AG08395 (cell line): ENCODE measurements at regions not wholly inside any gene's neighbourhood (a gene's known extent, or its start where the extent isn't known, plus 50 kb on each side); places are given as distances from the start of the nearest gene placed in this dataset.

Source experiments
- DNase-seq: peaks from one replicate; pipeline ENCODE4 v3.0.0; 2012; ENCODE audit warnings: mixed read lengths, low spot score

DNA sequence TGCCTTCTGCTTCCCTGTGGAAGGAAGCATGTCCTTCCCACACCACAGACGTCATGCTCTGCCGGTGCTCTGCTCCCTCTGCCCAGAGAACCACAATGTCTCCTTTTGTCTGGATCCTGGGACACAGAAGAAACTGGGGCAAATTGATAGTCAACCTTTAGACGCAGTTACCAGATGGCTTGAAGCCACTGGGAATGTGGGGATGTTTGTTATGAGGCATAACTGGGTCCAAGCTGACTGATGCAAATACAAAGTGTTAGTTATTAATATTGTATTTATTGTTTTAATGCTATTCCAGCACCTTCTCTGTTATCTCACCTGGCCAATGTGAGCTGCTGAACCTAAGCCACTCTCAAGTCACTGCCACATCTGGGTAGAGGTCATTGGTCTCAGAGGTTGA lies 322.2 kb downstream of the SHANK2 start:
- no peak for DNase-seq

DNA sequence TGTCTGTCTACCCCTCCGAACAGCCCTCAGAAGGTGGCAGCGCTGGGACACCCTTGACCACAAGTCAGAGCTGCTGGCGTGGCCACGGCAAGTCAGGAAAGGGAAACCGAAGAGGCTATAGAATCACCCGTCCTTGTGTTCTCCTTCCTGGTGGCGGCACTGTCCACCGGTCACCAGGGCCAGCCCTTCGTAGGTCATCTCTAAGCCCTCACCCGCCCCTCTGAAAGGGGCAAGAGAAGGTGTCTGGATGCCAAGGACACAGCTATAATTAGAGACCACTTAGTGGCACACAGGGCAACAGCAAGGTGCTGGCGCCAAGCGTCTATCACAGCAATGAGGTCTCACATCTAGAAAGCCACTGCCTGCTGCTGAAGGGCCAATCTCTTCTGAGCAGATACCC lies 320.9 kb downstream of the SHANK2 start:
- no peak for DNase-seq

DNA sequence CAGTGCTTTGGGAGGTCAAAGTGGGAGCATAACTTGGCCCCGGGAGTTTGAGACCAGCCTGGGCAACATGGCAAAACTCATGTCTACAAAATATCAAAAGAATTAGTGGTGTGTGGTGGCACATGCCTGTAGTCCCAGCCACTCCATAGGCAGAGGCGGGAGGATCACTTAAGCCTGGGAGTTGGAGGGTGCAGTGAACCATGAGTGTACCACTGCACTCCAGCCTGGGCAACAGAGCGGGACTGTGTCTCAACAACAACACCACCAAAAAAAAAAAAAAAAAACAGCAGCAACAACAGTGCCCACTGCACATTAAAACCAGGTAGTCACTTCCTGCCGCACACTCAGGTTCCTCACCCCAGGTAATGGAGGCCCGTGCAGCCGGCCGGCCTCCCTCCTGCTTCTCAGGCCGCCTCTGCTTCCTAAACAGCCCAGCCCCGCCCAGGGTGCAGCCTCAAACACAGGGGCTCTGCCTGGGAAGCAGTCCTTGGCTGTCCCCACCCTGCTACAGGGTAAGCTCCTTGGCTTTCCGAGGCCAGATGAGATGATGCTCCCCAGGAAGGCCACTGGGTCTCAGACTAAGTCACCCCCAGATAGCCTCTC lies 318.3 kb downstream of the SHANK2 start:
- no peak for DNase-seq

DNA sequence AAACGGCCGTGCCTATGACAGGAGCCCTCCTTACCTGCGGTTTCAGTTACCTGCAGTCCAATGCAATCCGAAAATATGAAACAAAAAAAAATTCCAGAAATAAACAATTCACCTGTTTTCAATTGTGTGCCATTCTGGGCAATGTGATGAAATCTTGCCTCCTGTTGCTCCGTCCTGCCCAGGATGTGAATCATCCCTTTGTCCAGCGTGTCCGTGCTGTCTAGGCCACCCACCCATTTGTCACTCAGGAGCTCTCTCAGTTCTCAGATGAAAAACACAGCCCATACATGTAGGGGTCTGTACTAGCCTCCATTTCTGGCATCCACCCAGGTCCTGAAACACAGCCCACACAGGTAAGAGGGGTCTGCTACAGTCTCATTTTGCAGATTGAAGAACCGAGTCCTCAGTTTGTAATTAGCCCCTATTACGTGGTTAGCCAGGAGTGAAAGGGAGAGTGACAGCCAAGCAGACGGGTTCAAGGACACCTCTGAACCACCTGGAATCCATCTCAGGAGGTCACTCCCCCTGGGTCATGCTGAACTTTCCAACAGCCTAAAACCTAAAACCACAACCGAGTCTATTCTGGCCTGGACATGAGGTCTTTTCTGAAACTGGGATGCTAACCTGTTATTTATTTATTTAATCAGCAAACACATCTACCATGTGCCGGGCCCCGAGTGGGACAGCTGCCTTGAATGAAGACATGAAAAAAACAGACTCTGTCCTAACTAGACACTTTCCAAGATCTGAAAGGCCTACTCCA lies 317.2 kb downstream of the SHANK2 start:
- no peak for DNase-seq

DNA sequence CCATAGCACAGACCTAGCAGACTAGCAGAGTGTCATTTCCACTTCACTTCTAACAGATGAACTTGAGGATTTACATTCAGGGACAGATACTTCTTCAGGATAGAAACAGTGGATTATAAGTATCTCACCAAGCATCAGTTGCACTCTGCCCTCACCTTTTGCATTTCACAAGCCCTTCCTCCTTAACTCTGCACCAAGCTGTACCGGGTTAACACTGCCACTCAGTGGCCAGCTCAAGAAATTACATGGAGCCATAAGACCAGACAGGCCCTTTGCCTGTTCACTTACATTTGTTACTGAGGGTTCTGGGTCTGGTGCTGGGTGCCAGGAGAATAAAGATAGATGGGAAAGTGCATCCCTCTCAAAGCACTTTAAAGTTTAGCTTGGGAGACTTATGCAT lies 309.8 kb downstream of the SHANK2 start:
- no peak for DNase-seq

DNA sequence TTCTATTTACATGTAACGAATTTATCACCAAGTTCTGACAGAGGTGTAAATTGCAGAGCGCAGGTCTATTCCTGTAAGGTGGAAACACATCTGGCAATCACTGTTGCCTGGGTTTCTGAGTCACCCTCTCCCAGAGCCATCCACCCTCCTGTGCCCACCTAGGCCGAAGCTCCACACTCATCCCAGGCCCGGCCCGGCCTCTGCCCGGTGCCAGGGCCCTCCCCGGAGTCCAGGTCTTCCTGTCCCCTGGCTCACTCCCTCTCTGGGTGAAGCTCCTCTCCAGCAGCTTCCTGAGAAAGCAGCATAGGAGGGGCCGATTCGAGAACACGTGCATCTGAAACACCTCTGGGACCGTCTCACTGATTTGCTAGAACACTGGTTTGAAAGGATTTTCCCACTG lies 308.2 kb downstream of the SHANK2 start:
- no peak for DNase-seq

DNA sequence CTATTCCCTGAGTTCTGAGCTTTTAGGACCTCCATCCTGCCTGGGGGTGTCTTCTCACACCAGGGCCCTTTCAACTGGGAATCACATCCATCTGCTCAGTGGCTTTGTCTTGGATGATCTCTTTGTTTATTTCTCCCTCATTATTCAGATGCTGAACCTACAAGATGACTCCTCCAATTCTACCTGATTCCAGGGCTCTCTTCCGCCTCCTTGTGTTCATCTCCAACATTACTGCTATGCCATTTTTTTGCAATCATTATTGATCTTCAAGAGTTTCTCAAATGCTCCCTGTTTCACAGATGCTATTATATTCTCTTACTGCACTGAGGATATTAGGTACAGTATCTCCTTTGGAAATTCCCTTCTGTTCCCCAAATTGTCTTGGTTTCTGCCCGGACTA lies 307.7 kb downstream of the SHANK2 start:
- no peak for DNase-seq

DNA sequence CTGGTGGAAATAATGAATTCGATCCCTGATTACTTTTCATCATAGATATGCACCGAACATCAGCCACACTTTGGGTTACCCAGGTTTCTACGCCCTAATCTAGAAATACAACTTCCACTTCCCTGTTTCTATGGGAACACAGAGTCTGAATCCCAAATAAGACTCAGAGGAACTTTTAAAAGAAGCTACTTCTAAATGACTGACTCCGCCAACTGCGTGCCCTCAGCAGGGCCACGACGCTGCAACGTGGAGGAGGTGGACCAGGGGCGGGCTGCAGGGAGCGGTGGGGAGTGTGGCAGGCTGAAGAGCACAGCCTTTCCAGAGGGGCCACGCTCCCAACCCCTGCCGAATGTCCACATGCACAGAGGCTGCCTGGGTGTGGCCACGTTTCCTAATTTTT lies 304.0 kb downstream of the SHANK2 start:
- DNase-seq, result no peak

DNA sequence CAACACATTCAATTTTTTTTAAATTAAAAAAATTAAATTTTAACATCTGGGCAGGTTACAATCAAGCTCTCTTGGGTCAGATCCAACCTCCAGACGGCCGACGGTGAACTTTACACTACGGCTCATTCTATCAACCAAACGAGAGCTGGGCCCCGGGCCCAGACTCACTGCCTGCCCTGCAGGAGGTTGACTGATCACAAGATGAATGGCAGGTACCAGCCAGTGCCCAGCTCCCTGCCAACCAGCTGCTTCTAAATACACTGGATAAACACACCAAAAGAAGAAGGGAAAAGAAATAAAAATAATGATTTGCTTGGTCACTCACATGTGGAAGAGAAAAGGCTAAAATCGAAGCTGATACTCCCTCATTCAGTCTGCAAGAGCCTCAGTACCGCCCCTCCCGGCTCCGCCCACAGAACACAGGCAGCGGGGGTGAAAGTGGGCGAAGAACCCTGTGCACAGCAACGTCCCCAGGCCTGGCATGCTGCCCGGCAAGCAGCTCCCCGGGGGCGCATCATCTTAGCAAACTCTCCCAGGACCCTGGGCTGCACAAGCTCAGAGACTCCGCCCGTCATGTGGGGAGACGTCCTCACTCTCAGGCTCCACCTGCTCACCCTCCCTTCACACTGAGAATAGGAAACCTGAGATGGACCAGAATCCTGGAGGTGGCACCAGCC lies 303.4 kb downstream of the SHANK2 start:
- no peak for DNase-seq

DNA sequence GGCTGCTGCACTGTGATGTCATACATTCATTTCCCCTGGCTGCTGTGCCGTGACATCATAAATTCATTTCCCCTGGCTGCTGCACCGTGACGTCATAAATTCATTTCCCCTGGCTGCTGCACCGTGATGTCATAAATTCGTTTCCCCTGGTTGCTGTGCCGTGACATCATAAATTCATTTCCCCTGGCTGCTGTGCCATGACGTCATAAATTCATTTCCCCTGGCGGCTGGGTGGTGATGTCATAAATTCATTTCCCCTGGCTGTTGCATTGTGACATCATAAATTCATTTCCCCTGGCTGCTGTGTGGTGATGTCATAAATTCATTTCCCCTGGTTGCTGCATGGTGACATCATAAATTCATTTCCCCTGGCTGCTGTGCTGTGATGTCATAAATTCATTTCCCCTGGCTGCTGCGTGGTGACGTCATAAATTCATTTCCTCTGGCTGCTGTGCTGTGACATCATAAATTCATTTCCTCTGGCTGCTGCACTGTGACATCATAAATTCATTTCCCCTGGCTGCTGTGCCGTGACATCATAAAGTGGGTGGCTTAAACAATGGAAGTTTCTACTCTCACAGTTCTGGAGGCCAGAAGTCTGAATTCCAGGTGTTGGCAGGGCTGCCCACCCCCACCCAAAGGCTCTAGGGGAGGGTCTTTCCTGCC lies 301.1 kb downstream of the SHANK2 start:
- no peak for DNase-seq

DNA sequence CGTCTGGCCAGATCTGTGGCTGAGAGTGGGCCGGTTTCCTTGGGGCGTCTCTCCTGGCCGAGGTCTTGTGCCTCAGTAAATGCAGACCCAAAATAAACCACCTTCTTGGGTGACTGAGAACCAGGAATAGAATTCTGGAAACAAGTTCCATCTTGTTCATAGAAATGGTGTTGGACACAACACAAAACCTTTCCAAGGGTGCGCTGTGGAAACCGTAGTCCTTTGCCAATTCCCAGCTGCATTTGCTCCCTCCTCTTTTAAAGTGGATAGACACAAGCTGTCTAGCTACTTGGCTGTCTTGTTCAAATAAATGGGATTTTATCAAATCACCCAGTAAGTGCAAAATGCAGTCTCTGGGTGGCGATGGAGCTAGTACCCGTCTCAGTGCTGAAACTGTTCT lies 300.2 kb downstream of the SHANK2 start:
- no peak for DNase-seq

DNA sequence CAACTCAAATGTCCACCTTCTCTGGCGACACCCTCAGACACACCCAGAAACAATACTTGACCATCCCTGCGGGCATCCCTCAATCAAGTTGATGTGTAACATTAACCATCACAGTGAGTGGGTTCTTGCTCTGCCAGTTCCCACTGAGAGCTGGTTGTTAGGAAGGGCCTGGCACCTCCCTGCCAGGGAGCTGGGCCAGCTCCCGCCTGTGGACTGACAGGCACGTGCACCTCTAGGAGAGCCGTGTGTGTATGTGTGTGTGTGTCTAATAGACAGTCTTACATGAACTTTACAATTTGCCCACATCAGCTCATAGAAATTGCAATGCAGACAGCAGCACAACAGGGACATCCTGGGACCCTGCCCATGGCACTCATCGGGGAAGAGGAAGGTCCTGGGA lies 298.7 kb downstream of the SHANK2 start:
- no peak for DNase-seq

DNA sequence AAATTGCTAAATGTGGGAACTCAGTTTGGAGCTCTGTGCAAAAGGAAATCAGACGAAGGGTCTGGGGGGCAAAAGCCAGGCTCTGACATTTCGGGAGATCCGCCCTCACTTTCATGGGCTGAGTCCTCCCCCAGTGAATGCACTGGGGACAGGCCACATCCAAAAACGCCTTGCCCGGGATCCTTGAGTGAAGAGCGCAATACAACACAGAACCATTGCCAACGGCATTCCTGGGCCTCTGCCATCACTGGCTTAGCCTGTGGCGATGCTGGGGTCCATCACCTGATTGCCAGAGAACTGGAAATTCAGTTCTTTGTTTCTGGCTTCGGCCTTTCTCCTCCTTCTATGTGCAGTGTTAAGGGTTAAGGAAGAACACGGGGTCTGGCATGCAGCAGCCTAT lies 297.9 kb downstream of the SHANK2 start:
- DNase-seq, result no peak
